Posterior cingulate gyrus (tissue), 11 donors: ENCODE measurements at regions not wholly inside any gene's neighbourhood (a gene's known extent, or its start where the extent isn't known, plus 50 kb on each side); places are given as distances from the start of the nearest gene placed in this dataset.
"Not testable (repeated sequence)": the region's sequence is repeated elsewhere in the genome, so short reads cannot be mapped to it uniquely, and the experiment has no call there.

Source experiments
- DNase-seq, 10 donors: peaks; one replicate each; pipeline versions ENCODE4 v3.0.0 to v3.0.0-alpha.2; 2020 to 2021; ENCODE audit warnings: mixed read lengths in 3 of 10
- intact Hi-C: fragments of 100-400 bp; cut with DNase I; formaldehyde crosslinking; loops from one replicate; pipeline ENCODE4 v1.15.1; 2023

GRCh38 chr10:118439824-118440223 lies 97.7 kb upstream of the FAM204A start:
- intact Hi-C loops = no loop called here
- DNase-seq = no peak

GRCh38 chr10:118436742-118437141 lies 94.6 kb upstream of the FAM204A start:
- intact Hi-C loops = no loop called here
- no peak for DNase-seq

- intact Hi-C loops = no loop called here
- no peak for DNase-seq
Observed at GRCh38 chr10:118430190-118430589, 88.1 kb upstream of the FAM204A start.

GRCh38 chr10:118423800-118424442 lies 81.8 kb upstream of the FAM204A start:
- intact Hi-C loops = loop anchor here (10.0 kb wide), 1 partner anchor 929 kb away; no protein-coding TSS in a partner anchor
- peak; percentile 44 to 95 (median 67) for DNase-seq

- no peak for DNase-seq
- intact Hi-C loops = loop anchor here (10.0 kb wide), 1 partner anchor 927 kb away; no protein-coding TSS in a partner anchor
Observed at GRCh38 chr10:118422241-118422640, 80.1 kb upstream of the FAM204A start.

- intact Hi-C loops = loop anchor here (10.0 kb wide), 1 partner anchor 925 kb away; no protein-coding TSS in a partner anchor
- DNase-seq = not testable (repeated sequence)
Observed at GRCh38 chr10:118420049-118420448, 77.9 kb upstream of the FAM204A start.

GRCh38 chr10:118412932-118413331 lies 70.8 kb upstream of the FAM204A start:
- intact Hi-C loops = no loop called here
- DNase-seq = no peak

GRCh38 chr10:118412132-118412760 lies 70.1 kb upstream of the FAM204A start:
- intact Hi-C loops = no loop called here
- DNase-seq = no peak

GRCh38 chr10:118409295-118409694 lies 67.2 kb upstream of the FAM204A start:
- no peak for DNase-seq
- intact Hi-C loops = no loop called here

GRCh38 chr10:118408181-118408580 lies 66.1 kb upstream of the FAM204A start:
- DNase-seq = peak in 1 of 10 donors; percentile 45
- intact Hi-C loops = no loop called here

GRCh38 chr10:118407777-118408176 lies 65.7 kb upstream of the FAM204A start:
- no peak for DNase-seq
- intact Hi-C loops = no loop called here

GRCh38 chr10:118407026-118407425 lies 64.9 kb upstream of the FAM204A start:
- intact Hi-C loops = no loop called here
- DNase-seq = no peak

- DNase-seq = no peak
- intact Hi-C loops = no loop called here
Observed at GRCh38 chr10:118405928-118406327, 63.8 kb upstream of the FAM204A start.

- intact Hi-C loops = no loop called here
Observed at GRCh38 chr10:118403967-118404366, 61.8 kb upstream of the FAM204A start.

GRCh38 chr10:118401708-118402193 lies 59.6 kb upstream of the FAM204A start:
- intact Hi-C loops = no loop called here
- DNase-seq = no peak

More at GRCh38 chr10:118403967-118404366, 61.8 kb upstream of the FAM204A start:
- no peak for DNase-seq

GRCh38 chr10:118397391-118397790 lies 55.3 kb upstream of the FAM204A start:
- intact Hi-C loops = no loop called here
- no peak for DNase-seq

- no peak for DNase-seq
- intact Hi-C loops = no loop called here
Observed at GRCh38 chr10:118395947-118396346, 53.8 kb upstream of the FAM204A start.

GRCh38 chr10:118394301-118395200 lies 52.4 kb upstream of the FAM204A start:
- no peak for DNase-seq
- intact Hi-C loops = no loop called here

- intact Hi-C loops = no loop called here
- DNase-seq = no peak
Observed at GRCh38 chr10:118392761-118393160, 50.6 kb upstream of the FAM204A start.
